CD14-positive monocyte (primary cell): ENCODE measurements at regions not wholly inside any gene's neighbourhood (a gene's known extent, or its start where the extent isn't known, plus 50 kb on each side); places are given as distances from the start of the nearest gene placed in this dataset.
A peak's percentile ranks its signal among the peaks of the same experiment; 100 is the strongest.

Source experiments
- DNase-seq, 3 donors: peaks; one replicate each; pipeline ENCODE4 v3.0.0-alpha.2; 2011 to 2022
- H2AFZ ChIP-seq: 2 replicates; pipeline ENCODE4 v1.6.0; 2012; ENCODE audit warnings: mild to moderate bottlenecking, low read depth, low read length, inconsistent platforms; ENCODE audit not compliant: insufficient read depth, poor library complexity, severe bottlenecking
- H3K27ac ChIP-seq, 2 donors: 1 replicate in 1 of 2; 2 replicates in 1 of 2; pipeline ENCODE4 v1.5.1; 2012 to 2013; ENCODE audit warnings: low read length in 2 of 2, control low read depth in 1 of 2, inconsistent platforms in 1 of 2, low read depth in 1 of 2, mild to moderate bottlenecking in 1 of 2
- H3K27me3 ChIP-seq, 2 donors: one replicate each; pipeline versions ENCODE4 v1.6.0 to v1.6.1; 2011 to 2013; ENCODE audit warnings: low read length in 2 of 2; ENCODE audit not compliant: control insufficient read depth in 2 of 2, insufficient read depth in 2 of 2
- H3K36me3 ChIP-seq, 2 donors: replicated peaks in 1 of 2; 1 replicate in 1 of 2; 2 replicates in 1 of 2; pipeline versions ENCODE4 v1.5.1 to v1.6.1; 2012 to 2013; ENCODE audit warnings: low read length in 2 of 2, control low read depth in 1 of 2, inconsistent platforms in 1 of 2, mild to moderate bottlenecking in 1 of 2; ENCODE audit not compliant: insufficient read depth in 2 of 2, control insufficient read depth in 1 of 2
- H3K4me1 ChIP-seq, 2 donors: 1 replicate in 1 of 2; 2 replicates in 1 of 2; pipeline versions ENCODE4 v1.5.1 to v1.6.1; 2012 to 2013; ENCODE audit warnings: low read length in 2 of 2, control low read depth in 1 of 2, inconsistent platforms in 1 of 2, mild to moderate bottlenecking in 1 of 2, moderate library complexity in 1 of 2; ENCODE audit not compliant: insufficient read depth in 2 of 2, control insufficient read depth in 1 of 2
- H3K4me2 ChIP-seq: replicated peaks from 2 replicates; pipeline ENCODE3; 2012; ENCODE audit warnings: low read length, moderate library complexity, mild to moderate bottlenecking; ENCODE audit not compliant: poor library complexity, severe bottlenecking; ENCODE audit errors: extremely low read depth
- H3K4me3 ChIP-seq, 3 experiments: fragments of 200-600 bp in 1 of 3; sonication (generic) in 1 of 3; replicated peaks in 1 of 3; 1 replicate in 2 of 3; 2 replicates in 1 of 3; pipeline ENCODE4 v1.5.1; 2011 to 2013; ENCODE audit warnings: low read length in 3 of 3, mild to moderate bottlenecking in 3 of 3, control low read depth in 2 of 3, low read depth in 2 of 3, inconsistent platforms in 1 of 3, moderate library complexity in 1 of 3
- H3K79me2 ChIP-seq: 2 replicates; pipeline ENCODE4 v1.6.0; 2012; ENCODE audit warnings: mild to moderate bottlenecking, control low read depth, inconsistent platforms, low read length, moderate library complexity; ENCODE audit not compliant: insufficient read depth
- H3K9ac ChIP-seq: 2 replicates; pipeline ENCODE4 v1.6.0; 2017; ENCODE audit warnings: low read length, mild to moderate bottlenecking; ENCODE audit not compliant: insufficient read depth, poor library complexity, severe bottlenecking
- H3K9me3 ChIP-seq, 2 donors: replicated peaks in 1 of 2; 1 replicate in 1 of 2; 2 replicates in 1 of 2; pipeline versions ENCODE4 v1.5.1 to v1.6.1; 2012 to 2013; ENCODE audit warnings: low read length in 2 of 2, control low read depth in 1 of 2; ENCODE audit not compliant: control insufficient read depth in 1 of 2, insufficient read depth in 1 of 2
- H4K20me1 ChIP-seq: 2 replicates; pipeline ENCODE4 v1.6.0; 2012; ENCODE audit warnings: mild to moderate bottlenecking, low read length, control low read depth, moderate library complexity; ENCODE audit not compliant: insufficient read depth
- H3K27ac Mint-ChIP-seq, 7 donors: one replicate each; pipeline ENCODE4 v1.8.0; 2020; ENCODE audit warnings: mild to moderate bottlenecking in 7 of 7, mixed read lengths in 7 of 7, moderate library complexity in 6 of 7, inconsistent platforms in 2 of 7
- H3K27me3 Mint-ChIP-seq, 3 donors: one replicate each; pipeline ENCODE4 v1.8.0; 2021 to 2022; ENCODE audit warnings: low read depth in 3 of 3, mild to moderate bottlenecking in 3 of 3, mixed read lengths in 3 of 3, moderate library complexity in 3 of 3, inconsistent platforms in 1 of 3
- H3K36me3 Mint-ChIP-seq, 2 donors: one replicate each; pipeline ENCODE4 v1.8.0; 2020; ENCODE audit warnings: mixed read lengths in 2 of 2, inconsistent platforms in 1 of 2, mild to moderate bottlenecking in 1 of 2
- H3K4me1 Mint-ChIP-seq: one replicate; pipeline ENCODE4 v1.8.0; 2020; ENCODE audit warnings: mild to moderate bottlenecking, mixed read lengths
- H3K4me3 Mint-ChIP-seq, 2 donors: one replicate each; pipeline ENCODE4 v1.8.0; 2020; ENCODE audit warnings: mild to moderate bottlenecking in 2 of 2, mixed read lengths in 2 of 2, moderate library complexity in 1 of 2
- H3K9me3 Mint-ChIP-seq, 7 donors: one replicate each; pipeline ENCODE4 v1.8.0; 2020 to 2022; ENCODE audit warnings: mixed read lengths in 7 of 7, mild to moderate bottlenecking in 6 of 7, moderate library complexity in 6 of 7, inconsistent platforms in 2 of 7
- WGBS: methylation state at CpG from one replicate; pipeline ENCODE4 v1.1.5; 2013; ENCODE audit warnings: missing lambda C conversion rate; ENCODE audit not compliant: insufficient coverage; 5-methylcytosine and 5-hydroxymethylcytosine counted together
- intact Hi-C, 2 donors: fragments of 100-400 bp; cut with micrococcal nuclease; formaldehyde crosslinking; loops; one replicate each; pipeline versions ENCODE4 v1.15.0 to v1.15.1; 2023
- TF ChIP-seq, protein P1 (sequence below): fragments of 200-600 bp; IDR thresholded peaks from one replicate; pipeline ENCODE4 v1.8.0; 2022; ENCODE audit warnings: antibody characterized with exemption, mild to moderate bottlenecking

DNA sequence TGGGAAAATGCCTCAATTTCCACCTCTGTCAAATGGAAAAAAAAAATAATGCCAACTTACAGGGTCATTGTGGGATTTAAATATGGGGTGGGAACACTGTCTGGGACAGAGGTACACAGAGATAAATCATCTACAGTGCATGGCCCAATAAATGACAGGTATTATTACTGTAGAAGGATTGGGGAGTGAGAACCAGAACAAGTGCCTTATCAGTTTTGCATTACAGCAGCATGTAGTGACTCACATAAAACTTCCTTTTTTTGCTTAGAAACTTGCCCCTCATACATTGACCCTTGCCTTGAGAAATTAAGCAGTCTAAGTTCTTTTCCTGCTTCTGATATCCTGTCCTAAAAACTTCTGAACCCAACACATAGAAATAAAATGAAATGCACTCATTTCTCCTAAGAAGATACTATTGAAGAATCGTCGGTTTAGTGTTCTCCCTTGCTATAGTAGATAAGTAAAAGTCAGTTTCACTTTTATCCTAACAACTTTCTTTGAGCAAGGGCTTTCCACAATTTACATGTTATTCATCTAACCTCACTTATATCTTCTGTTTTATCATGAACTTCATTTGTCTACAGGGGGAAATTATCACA lies 121.0 kb upstream of the HAAO start:
- H3K9me3 ChIP-seq = no peaks in the 10 kb centered on the region
- H3K36me3 Mint-ChIP-seq = no peaks in the 10 kb centered on the region
- peak overlapping the region in 1 of 3 experiments; percentile 20 for H3K4me3 ChIP-seq
- H3K4me3 Mint-ChIP-seq = peak overlapping the region; percentile 60 to 81
- peaks cover 0 to 2% (median 2%) of the 10 kb centered on the region in 3 donors for H3K27me3 Mint-ChIP-seq
- peaks cover 16% of the 10 kb centered on the region for H3K4me1 Mint-ChIP-seq
- no peaks in the 10 kb centered on the region for H3K27me3 ChIP-seq
- intact Hi-C loops = no loop called here
- H3K9ac ChIP-seq = no peak overlapping the region
- peak in 2 of 3 donors; percentile 34 to 36 for DNase-seq
- no peaks in the 10 kb centered on the region for H3K79me2 ChIP-seq
- TF ChIP-seq, protein P1, sequence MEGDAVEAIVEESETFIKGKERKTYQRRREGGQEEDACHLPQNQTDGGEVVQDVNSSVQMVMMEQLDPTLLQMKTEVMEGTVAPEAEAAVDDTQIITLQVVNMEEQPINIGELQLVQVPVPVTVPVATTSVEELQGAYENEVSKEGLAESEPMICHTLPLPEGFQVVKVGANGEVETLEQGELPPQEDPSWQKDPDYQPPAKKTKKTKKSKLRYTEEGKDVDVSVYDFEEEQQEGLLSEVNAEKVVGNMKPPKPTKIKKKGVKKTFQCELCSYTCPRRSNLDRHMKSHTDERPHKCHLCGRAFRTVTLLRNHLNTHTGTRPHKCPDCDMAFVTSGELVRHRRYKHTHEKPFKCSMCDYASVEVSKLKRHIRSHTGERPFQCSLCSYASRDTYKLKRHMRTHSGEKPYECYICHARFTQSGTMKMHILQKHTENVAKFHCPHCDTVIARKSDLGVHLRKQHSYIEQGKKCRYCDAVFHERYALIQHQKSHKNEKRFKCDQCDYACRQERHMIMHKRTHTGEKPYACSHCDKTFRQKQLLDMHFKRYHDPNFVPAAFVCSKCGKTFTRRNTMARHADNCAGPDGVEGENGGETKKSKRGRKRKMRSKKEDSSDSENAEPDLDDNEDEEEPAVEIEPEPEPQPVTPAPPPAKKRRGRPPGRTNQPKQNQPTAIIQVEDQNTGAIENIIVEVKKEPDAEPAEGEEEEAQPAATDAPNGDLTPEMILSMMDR = no peak
- H3K4me2 ChIP-seq = peak overlapping the region; percentile 45
- no peaks in the 10 kb centered on the region for H4K20me1 ChIP-seq
- peaks cover 0 to 2% (median 0%) of the 10 kb centered on the region in 7 donors for H3K9me3 Mint-ChIP-seq
- no peak overlapping the region for H3K27ac ChIP-seq
- no peaks in the 10 kb centered on the region for H3K36me3 ChIP-seq
- peak overlapping the region in 1 of 7 donors; percentile 42 for H3K27ac Mint-ChIP-seq
- peaks cover 0 to 9% of the 10 kb centered on the region in 2 donors for H3K4me1 ChIP-seq
- peak overlapping the region; percentile 9 for H2AFZ ChIP-seq
- WGBS = no CpG with 5 or more reads among the region's 2 CpGs

- H3K9me3 ChIP-seq = no peaks in the 10 kb centered on the region
- no peaks in the 10 kb centered on the region for H3K36me3 Mint-ChIP-seq
- WGBS = 84% methylated on average over 3 of the region's 3 CpGs
- peaks cover 24% of the 10 kb centered on the region for H3K4me1 Mint-ChIP-seq
- no peak for DNase-seq
- H3K4me3 ChIP-seq = no peak overlapping the region
- intact Hi-C loops = no loop called here
- H3K9ac ChIP-seq = no peak overlapping the region
- no peak overlapping the region for H3K4me2 ChIP-seq
- no peaks in the 10 kb centered on the region for H3K79me2 ChIP-seq
- H3K27me3 ChIP-seq = peaks cover 0 to 1% of the 10 kb centered on the region in 2 donors
- H3K9me3 Mint-ChIP-seq = peaks cover 0 to 3% (median 0%) of the 10 kb centered on the region in 7 donors
- H3K27me3 Mint-ChIP-seq = peaks cover 0 to 5% (median 2%) of the 10 kb centered on the region in 3 donors
- peaks cover 2 to 10% of the 10 kb centered on the region in 2 donors for H3K4me1 ChIP-seq
- H3K4me3 Mint-ChIP-seq = no peak overlapping the region
- H3K36me3 ChIP-seq = no peaks in the 10 kb centered on the region
- H3K27ac ChIP-seq = no peak overlapping the region
- H3K27ac Mint-ChIP-seq = no peak overlapping the region
- TF ChIP-seq, protein P1 = no peak
- H2AFZ ChIP-seq = no peak overlapping the region
- no peaks in the 10 kb centered on the region for H4K20me1 ChIP-seq
Observed at GRCh38 chr2:42910645-42911405, 118.4 kb upstream of the HAAO start.
